Activated CD8-positive, alpha-beta memory T cell treated with anti-CD3 and anti-CD28 coated beads for 24 hours (primary cell): ENCODE measurements at regions not wholly inside any gene's neighbourhood (a gene's known extent, or its start where the extent isn't known, plus 50 kb on each side); places are given as distances from the start of the nearest gene placed in this dataset.

Source experiments
- DNase-seq: peaks from one replicate; pipeline ENCODE4 v3.0.0-alpha.2; 2020

GRCh38 chr14:76924371-76925096 is 98.3 kb downstream of the LRRC74A start:
- no peak for DNase-seq

- no peak for DNase-seq
Observed at GRCh38 chr14:76923431-76924370, 97.5 kb downstream of the LRRC74A start.

GRCh38 chr14:76922584-76922983 is 96.4 kb downstream of the LRRC74A start:
- no peak for DNase-seq

- no peak for DNase-seq
Observed at GRCh38 chr14:76922092-76922491, 95.9 kb downstream of the LRRC74A start.

GRCh38 chr14:76921088-76921399 is 94.8 kb downstream of the LRRC74A start:
- no peak for DNase-seq

GRCh38 chr14:76920331-76921087 is 94.3 kb downstream of the LRRC74A start:
- no peak for DNase-seq

GRCh38 chr14:76919431-76920330 is 93.5 kb downstream of the LRRC74A start:
- no peak for DNase-seq
